GM06990 (cell line): ENCODE measurements at regions not wholly inside any gene's neighbourhood (a gene's known extent, or its start where the extent isn't known, plus 50 kb on each side); places are given as distances from the start of the nearest gene placed in this dataset.
A peak's percentile ranks its signal among the peaks of the same experiment; 100 is the strongest.
"Not testable (repeated sequence)": the region's sequence is repeated elsewhere in the genome, so short reads cannot be mapped to it uniquely, and the experiment has no call there.

Experiments
- DNase-seq: peaks from one replicate; pipeline ENCODE4 v3.0.0-alpha.2; 2011; ENCODE audit not compliant: insufficient read length; ENCODE audit errors: extremely low read depth
- H3K27me3 ChIP-seq: replicated peaks from 2 replicates; pipeline ENCODE4 v1.6.0; 2011; ENCODE audit warnings: low read length; ENCODE audit not compliant: control insufficient read depth, insufficient read depth
- H3K36me3 ChIP-seq: 2 replicates; pipeline ENCODE4 v1.5.1; 2011; ENCODE audit warnings: low read length; ENCODE audit not compliant: control insufficient read depth, insufficient read depth
- H3K4me3 ChIP-seq: replicated peaks from 2 replicates; pipeline ENCODE4 v1.5.1; 2011; ENCODE audit warnings: low read depth, mild to moderate bottlenecking, control low read depth, low read length
- CTCF ChIP-seq: IDR thresholded peaks from 2 replicates; pipeline ENCODE4 v1.5.1; 2011; ENCODE audit warnings: low read length, control low read depth, mild to moderate bottlenecking, inconsistent platforms; ENCODE audit not compliant: insufficient read depth, poor library complexity, severe bottlenecking

- DNase-seq: no peak
- Histone ChIP-seq H3K4me3 (no peak overlapping the region), H3K27me3 (no peaks in the 10 kb centered on the region), H3K36me3 (no peaks in the 10 kb centered on the region)
- peak; percentile 40 for TF ChIP-seq CTCF
Observed at GRCh38 chr5:163306421-163306820, 131.0 kb upstream of the CCNG1 start.

- DNase-seq: no peak
- Histone ChIP-seq H3K4me3 (no peak overlapping the region), H3K27me3 (no peaks in the 10 kb centered on the region), H3K36me3 (no peaks in the 10 kb centered on the region)
- no peak for TF ChIP-seq CTCF
Observed at GRCh38 chr5:163309914-163310313, 127.5 kb upstream of the CCNG1 start.

GRCh38 chr5:163310997-163311396 is 126.4 kb upstream of the CCNG1 start:
- Histone ChIP-seq H3K36me3 (no peaks in the 10 kb centered on the region), H3K27me3 (no peaks in the 10 kb centered on the region), H3K4me3 (no peak overlapping the region)
- TF ChIP-seq CTCF: no peak
- no peak for DNase-seq

GRCh38 chr5:163312598-163312997 is 124.8 kb upstream of the CCNG1 start:
- no peaks in the 10 kb centered on the region for H3K27me3 ChIP-seq
- no peaks in the 10 kb centered on the region for H3K36me3 ChIP-seq
- no peak for TF ChIP-seq CTCF
- no peak overlapping the region for H3K4me3 ChIP-seq
- no peak for DNase-seq

GRCh38 chr5:163313049-163313448 is 124.3 kb upstream of the CCNG1 start:
- not testable (repeated sequence) for DNase-seq, H3K36me3 ChIP-seq, H3K4me3 ChIP-seq, H3K27me3 ChIP-seq

GRCh38 chr5:163316374-163316773 is 121.0 kb upstream of the CCNG1 start:
- H3K36me3 ChIP-seq, H3K27me3 ChIP-seq, H3K4me3 ChIP-seq, DNase-seq: not testable (repeated sequence)

GRCh38 chr5:163318707-163319106 is 118.7 kb upstream of the CCNG1 start:
- no peak for TF ChIP-seq CTCF
- Histone ChIP-seq H3K27me3 (no peaks in the 10 kb centered on the region), H3K36me3 (no peaks in the 10 kb centered on the region), H3K4me3 (no peak overlapping the region)
- no peak for DNase-seq
